HG03095 (cell line): ENCODE measurements at regions not wholly inside any gene's neighbourhood (a gene's known extent, or its start where the extent isn't known, plus 50 kb on each side); places are given as distances from the start of the nearest gene placed in this dataset.
"Not testable (repeated sequence)": the region's sequence is repeated elsewhere in the genome, so short reads cannot be mapped to it uniquely, and the experiment has no call there.

Experiments used
- ATAC-seq: cut with Tn5 transposase; IDR thresholded peaks from one replicate; pipeline ENCODE4 v1.9.1; 2021; ENCODE audit warnings: moderate library complexity; ENCODE audit not compliant: unreplicated experiment

GRCh38 chr10:22875581-22875980, 52.3 kb upstream of the ARMC3 start:
- no peak for ATAC-seq

- no peak for ATAC-seq
Observed at GRCh38 chr10:22874189-22874854, 53.5 kb upstream of the ARMC3 start.

GRCh38 chr10:22856444-22857074, 71.3 kb upstream of the ARMC3 start:
- no peak for ATAC-seq

GRCh38 chr10:22854935-22855421, 72.9 kb upstream of the ARMC3 start:
- no peak for ATAC-seq

- ATAC-seq = no peak
Observed at GRCh38 chr10:22853906-22854447, 73.9 kb upstream of the ARMC3 start.

GRCh38 chr10:22852712-22853353, 75.0 kb upstream of the ARMC3 start:
- no peak for ATAC-seq

GRCh38 chr10:22851865-22852239, 76.0 kb upstream of the ARMC3 start:
- no peak for ATAC-seq

- no peak for ATAC-seq
Observed at GRCh38 chr10:22850541-22850940, 77.3 kb upstream of the ARMC3 start.

GRCh38 chr10:22849077-22849805, 78.6 kb upstream of the ARMC3 start:
- no peak for ATAC-seq

GRCh38 chr10:22848509-22848908, 79.3 kb upstream of the ARMC3 start:
- ATAC-seq = no peak

- ATAC-seq = no peak
Observed at GRCh38 chr10:22846294-22846693, 81.6 kb upstream of the ARMC3 start.

GRCh38 chr10:22839639-22840038, 88.2 kb upstream of the ARMC3 start:
- no peak for ATAC-seq

- ATAC-seq = no peak
Observed at GRCh38 chr10:22837771-22838170, 90.1 kb upstream of the ARMC3 start.

GRCh38 chr10:22837351-22837750, 90.5 kb upstream of the ARMC3 start:
- no peak for ATAC-seq

GRCh38 chr10:22834471-22834870, 93.4 kb upstream of the ARMC3 start:
- ATAC-seq = no peak

GRCh38 chr10:22833781-22834180, 94.1 kb upstream of the ARMC3 start:
- no peak for ATAC-seq

- ATAC-seq = no peak
Observed at GRCh38 chr10:22833353-22833752, 94.5 kb upstream of the ARMC3 start.

GRCh38 chr10:22832851-22833250, 95.0 kb upstream of the ARMC3 start:
- no peak for ATAC-seq

- no peak for ATAC-seq
Observed at GRCh38 chr10:22832066-22832602, 95.7 kb upstream of the ARMC3 start.

- no peak for ATAC-seq
Observed at GRCh38 chr10:22831586-22831985, 96.3 kb upstream of the ARMC3 start.

- not testable (repeated sequence) for ATAC-seq
Observed at GRCh38 chr10:22828712-22829111, 99.1 kb upstream of the ARMC3 start.
